Panc1 (cell line): ENCODE measurements at regions not wholly inside any gene's neighbourhood (a gene's known extent, or its start where the extent isn't known, plus 50 kb on each side); places are given as distances from the start of the nearest gene placed in this dataset.

Experiments used
- CTCF ChIP-seq: fragments of 450-650 bp; IDR thresholded peaks from 2 replicates; pipeline ENCODE4 v1.5.1; 2017; ENCODE audit warnings: mild to moderate bottlenecking
- SIN3A ChIP-seq: IDR thresholded peaks from 2 replicates; pipeline ENCODE4 v1.6.1; 2012; ENCODE audit warnings: low read depth, mild to moderate bottlenecking, low read length, moderate library complexity, borderline replicate concordance; ENCODE audit not compliant: insufficient read depth

GRCh38 chr2:230661072-230661957, 51.3 kb upstream of the CAB39 start:
- no peak for TF ChIP-seq CTCF
- no peak for TF ChIP-seq SIN3A
